HG03571 (cell line): ENCODE measurements at regions not wholly inside any gene's neighbourhood (a gene's known extent, or its start where the extent isn't known, plus 50 kb on each side); places are given as distances from the start of the nearest gene placed in this dataset.
"Not testable (repeated sequence)": the region's sequence is repeated elsewhere in the genome, so short reads cannot be mapped to it uniquely, and the experiment has no call there.

Experiments
- ATAC-seq: cut with Tn5 transposase; IDR thresholded peaks from one replicate; pipeline ENCODE4 v1.9.1; 2021; ENCODE audit not compliant: unreplicated experiment

- not testable (repeated sequence) for ATAC-seq
Observed at GRCh38 chr11:25488176-25488575, 843.8 kb upstream of the ANO3 start.

GRCh38 chr11:25501426-25501825 is 830.5 kb upstream of the ANO3 start:
- not testable (repeated sequence) for ATAC-seq

GRCh38 chr11:25515576-25515975 is 816.4 kb upstream of the ANO3 start:
- ATAC-seq = no peak

GRCh38 chr11:25520459-25520858 is 811.5 kb upstream of the ANO3 start:
- ATAC-seq = no peak

- no peak for ATAC-seq
Observed at GRCh38 chr11:25527841-25528240, 804.1 kb upstream of the ANO3 start.

- ATAC-seq = no peak
Observed at GRCh38 chr11:25529572-25529971, 802.4 kb upstream of the ANO3 start.

- ATAC-seq = no peak
Observed at GRCh38 chr11:25535467-25536272, 796.3 kb upstream of the ANO3 start.

- ATAC-seq = no peak
Observed at GRCh38 chr11:25536289-25536688, 795.6 kb upstream of the ANO3 start.

GRCh38 chr11:25537393-25537792 is 794.5 kb upstream of the ANO3 start:
- ATAC-seq = no peak

GRCh38 chr11:25547292-25547691 is 784.6 kb upstream of the ANO3 start:
- ATAC-seq = no peak

GRCh38 chr11:25562417-25562816 is 769.5 kb upstream of the ANO3 start:
- ATAC-seq = no peak

- ATAC-seq = no peak
Observed at GRCh38 chr11:25565846-25566245, 766.1 kb upstream of the ANO3 start.

GRCh38 chr11:25566298-25567200 is 765.4 kb upstream of the ANO3 start:
- ATAC-seq = no peak

GRCh38 chr11:25576320-25576719 is 755.6 kb upstream of the ANO3 start:
- no peak for ATAC-seq

- not testable (repeated sequence) for ATAC-seq
Observed at GRCh38 chr11:25579554-25579953, 752.4 kb upstream of the ANO3 start.

GRCh38 chr11:25583596-25583995 is 748.3 kb upstream of the ANO3 start:
- no peak for ATAC-seq

GRCh38 chr11:25587496-25587895 is 744.4 kb upstream of the ANO3 start:
- ATAC-seq = no peak

- no peak for ATAC-seq
Observed at GRCh38 chr11:25593221-25593620, 738.7 kb upstream of the ANO3 start.

GRCh38 chr11:25596701-25597100 is 735.2 kb upstream of the ANO3 start:
- ATAC-seq = no peak

- ATAC-seq = no peak
Observed at GRCh38 chr11:25597696-25598095, 734.2 kb upstream of the ANO3 start.

- ATAC-seq = no peak
Observed at GRCh38 chr11:25602149-25602548, 729.8 kb upstream of the ANO3 start.

- no peak for ATAC-seq
Observed at GRCh38 chr11:25602959-25603358, 729.0 kb upstream of the ANO3 start.
